ENCODE measurements at regions not wholly inside any gene's neighbourhood (a gene's known extent, or its start where the extent isn't known, plus 50 kb on each side); places are given as distances from the start of the nearest gene placed in this dataset.

DNA sequence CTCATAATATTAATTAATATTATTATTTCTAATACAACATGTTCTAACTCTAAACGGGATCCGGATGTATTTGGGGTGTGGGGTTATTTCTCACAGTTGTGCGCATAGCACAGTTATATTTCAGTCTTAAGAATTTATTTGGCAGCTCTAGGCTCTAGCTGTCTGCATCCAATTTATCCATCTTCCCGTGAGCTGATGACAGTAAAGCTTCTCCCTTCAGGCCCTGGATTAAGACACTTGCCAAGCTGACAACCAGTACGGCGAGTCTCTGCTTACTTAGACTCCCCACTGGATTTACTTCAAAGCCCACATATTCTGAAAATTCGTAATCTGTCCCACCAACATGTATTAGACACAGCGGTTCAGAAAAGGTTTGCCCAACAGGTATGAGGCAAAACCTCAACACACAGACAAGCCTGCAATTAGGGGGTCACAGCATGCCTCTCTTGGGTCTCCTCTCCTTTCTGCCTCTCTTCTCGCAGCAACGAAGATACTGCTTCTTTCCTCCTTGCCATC is 232.9 kb upstream of the TMTC1 start:
- no peak for TF ChIP-seq POLR2A (IDR thresholded peaks at IDR 0.05)
- TF ChIP-seq, protein P1, sequence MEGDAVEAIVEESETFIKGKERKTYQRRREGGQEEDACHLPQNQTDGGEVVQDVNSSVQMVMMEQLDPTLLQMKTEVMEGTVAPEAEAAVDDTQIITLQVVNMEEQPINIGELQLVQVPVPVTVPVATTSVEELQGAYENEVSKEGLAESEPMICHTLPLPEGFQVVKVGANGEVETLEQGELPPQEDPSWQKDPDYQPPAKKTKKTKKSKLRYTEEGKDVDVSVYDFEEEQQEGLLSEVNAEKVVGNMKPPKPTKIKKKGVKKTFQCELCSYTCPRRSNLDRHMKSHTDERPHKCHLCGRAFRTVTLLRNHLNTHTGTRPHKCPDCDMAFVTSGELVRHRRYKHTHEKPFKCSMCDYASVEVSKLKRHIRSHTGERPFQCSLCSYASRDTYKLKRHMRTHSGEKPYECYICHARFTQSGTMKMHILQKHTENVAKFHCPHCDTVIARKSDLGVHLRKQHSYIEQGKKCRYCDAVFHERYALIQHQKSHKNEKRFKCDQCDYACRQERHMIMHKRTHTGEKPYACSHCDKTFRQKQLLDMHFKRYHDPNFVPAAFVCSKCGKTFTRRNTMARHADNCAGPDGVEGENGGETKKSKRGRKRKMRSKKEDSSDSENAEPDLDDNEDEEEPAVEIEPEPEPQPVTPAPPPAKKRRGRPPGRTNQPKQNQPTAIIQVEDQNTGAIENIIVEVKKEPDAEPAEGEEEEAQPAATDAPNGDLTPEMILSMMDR (IDR thresholded peaks at IDR 0.05), result no peak

Data from gastroesophageal sphincter (tissue), 3 donors.